Activated CD4-positive, alpha-beta T cell treated with anti-CD3 and anti-CD28 coated beads for 4 hours (primary cell): ENCODE measurements at regions not wholly inside any gene's neighbourhood (a gene's known extent, or its start where the extent isn't known, plus 50 kb on each side); places are given as distances from the start of the nearest gene placed in this dataset.

ENCODE experiments used
- DNase-seq, 2 donors: peaks; one replicate each; pipeline ENCODE4 v3.0.0-alpha.2; 2020

DNA sequence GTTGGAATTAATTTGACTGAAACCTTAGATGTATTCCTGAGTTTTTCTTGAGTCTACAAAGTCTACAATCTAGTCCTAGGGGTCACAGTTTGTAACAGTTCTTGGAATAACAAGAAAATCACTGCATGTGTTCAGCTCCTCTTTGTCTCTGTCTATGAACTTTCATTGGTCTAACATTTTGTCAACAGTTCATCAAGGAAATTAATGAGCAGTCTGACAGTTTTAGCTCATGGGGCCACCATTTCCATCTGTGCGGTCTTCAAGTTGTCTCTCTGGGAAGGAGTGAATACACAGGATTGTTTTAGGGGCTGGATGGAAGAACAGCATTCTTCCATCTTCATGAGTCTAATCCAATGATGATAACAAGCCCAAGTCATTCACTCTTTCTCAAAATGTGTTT, 276.4 kb downstream of the TMEM167A start:
- DNase-seq, result no peak

DNA sequence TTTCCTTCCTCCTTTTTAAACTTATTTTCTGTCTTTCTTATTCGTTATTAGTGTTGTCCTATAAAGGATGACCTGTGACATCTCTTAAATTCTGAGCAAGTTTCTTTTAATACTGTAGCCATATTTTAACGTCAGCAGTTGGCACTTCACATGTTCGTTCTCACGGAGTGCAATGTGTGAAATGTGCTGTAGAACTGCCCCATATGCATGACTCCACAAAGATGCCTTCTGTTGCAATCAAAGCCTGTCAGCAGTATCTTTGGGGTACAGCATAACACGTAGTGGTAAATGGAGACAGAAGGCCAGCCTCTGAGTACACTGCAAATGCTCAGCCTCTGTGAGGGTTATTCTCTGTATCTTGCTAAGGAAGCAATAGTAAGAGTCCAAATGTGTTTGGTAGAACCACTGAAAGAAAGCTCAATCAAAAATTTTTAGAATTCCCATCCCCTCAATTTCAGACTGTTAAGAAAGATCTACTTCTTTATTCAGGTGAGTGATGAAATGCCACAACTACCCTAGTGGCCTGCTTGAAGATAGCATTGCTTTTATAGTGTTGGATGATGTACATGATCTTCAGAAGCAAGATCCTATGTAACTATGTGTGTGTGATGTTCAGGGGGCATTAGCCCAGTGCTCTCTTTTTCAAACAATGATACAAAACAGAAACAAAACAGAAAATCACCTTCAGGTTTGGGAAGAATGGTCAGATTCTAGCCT, 277.7 kb downstream of the TMEM167A start:
- no peak for DNase-seq

- no peak for DNase-seq
Observed at GRCh38 chr5:82798676-82799075, 278.5 kb downstream of the TMEM167A start.

DNA sequence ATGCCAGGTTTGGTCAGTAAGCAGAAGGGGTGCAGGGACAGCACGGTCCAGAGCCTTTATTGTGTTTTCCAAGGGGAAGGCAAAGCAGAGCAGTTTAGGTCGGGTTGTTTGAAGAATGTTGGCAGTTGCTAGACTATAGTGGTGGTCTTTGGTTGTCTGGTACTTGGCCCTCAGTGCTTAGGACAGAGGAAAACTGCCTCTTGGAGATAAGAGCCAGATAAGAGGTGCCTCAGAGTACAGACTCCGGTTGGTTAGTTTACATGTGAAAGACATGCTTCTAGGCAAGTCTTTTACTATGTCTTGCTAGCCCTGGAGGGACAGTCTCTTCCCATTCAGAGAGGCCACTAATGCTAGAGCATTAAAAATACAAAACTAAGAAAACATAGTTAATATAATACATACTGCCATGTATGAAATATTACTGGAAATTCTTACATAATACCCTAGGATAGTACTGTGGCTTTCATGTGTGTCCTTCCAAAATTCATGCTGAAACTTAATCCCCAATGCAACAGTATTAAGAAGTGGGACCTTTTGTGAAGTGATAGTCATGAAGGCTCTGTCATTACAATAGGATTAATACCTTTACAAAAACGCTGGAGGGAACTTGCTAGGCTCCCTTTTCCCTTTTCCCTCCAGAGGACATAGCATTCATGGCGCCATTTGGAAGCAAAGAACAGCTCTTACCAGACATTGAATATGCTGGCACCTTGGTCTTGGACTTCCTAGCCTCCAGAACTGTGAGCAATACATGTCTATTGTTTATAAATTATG, 280.4 kb downstream of the TMEM167A start:
- no peak for DNase-seq

DNA sequence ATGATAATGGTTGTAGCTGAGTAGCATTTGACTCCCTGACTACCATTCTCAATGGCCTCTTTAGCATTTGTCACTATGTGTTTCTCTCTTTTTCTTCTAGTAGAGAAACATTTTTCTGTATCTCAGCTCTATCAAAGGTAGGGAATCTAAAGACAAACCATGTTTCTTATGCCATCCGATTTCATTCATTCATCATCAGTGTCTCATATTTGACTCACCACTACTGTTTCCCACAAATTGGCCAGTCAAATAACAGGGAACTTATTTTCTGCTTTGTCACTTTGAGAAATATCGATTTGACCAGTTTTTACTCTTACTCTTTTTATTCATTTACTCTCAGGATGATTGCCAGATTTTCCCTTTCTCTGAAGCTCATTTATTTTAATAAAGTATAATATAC, 282.3 kb downstream of the TMEM167A start:
- DNase-seq, result no peak

DNA sequence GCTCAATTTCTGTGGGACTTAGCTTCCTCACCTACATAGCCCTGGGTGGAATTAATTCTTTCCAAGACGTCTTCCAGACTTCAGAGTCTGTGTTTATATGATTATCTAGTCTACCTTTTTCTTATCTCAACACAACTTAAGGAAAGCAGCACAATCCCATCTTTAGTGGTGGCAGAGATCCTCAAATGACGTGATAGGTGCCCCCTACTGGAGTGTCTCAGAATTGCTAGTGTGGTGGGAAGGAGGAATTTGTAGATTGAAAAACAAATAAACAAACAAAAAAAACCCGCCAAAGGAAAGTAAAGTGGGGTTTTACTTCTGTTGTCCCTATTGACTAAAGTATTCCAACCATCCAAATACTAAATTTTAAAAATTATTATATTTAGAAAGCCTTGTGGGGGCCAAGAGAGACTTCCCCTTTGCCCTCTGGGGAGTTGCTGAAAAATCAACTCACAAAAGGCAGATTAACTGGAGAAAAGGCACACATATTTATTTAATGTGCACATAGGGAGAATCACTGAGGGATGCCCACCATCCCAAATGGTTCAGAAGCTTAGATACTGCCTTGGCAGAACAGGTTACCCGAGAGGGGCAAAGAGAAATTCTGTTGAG, 283.3 kb downstream of the TMEM167A start:
- peak; percentile 21 to 50 for DNase-seq

- DNase-seq, result no peak
Observed at GRCh38 chr5:82792096-82792495, 285.1 kb downstream of the TMEM167A start.

- DNase-seq, result no peak
Observed at GRCh38 chr5:82789095-82789494, 288.1 kb downstream of the TMEM167A start.

- no peak for DNase-seq
Observed at GRCh38 chr5:82786748-82787147, 290.4 kb downstream of the TMEM167A start.

DNA sequence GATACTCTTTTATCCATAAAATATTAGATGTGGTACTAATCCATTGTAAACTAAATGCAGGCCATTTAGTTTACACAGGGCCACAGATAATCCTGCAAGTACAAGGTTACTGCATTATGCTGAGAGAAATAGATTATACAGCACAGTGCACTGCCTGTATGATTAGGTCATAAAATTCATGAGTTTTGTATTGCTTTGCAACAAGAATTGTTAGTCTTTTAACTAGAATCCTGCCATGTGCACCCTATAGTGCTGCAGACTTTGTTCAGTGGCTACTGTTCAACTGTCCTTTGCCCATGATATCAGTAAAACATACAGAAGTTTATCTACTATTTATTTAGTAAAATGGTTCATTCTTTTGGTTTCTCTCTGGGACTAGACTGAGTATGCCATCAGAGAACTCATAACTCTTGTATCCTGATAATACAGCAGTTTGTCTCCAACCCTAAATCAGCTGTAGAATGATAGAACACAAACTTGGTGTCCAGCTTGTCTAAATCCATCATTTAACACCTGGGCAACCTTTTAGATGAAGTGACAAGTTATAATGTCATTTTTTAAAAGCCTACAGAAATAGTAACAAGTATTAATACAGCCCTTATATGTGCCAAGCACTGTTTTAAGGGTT, 291.2 kb downstream of the TMEM167A start:
- DNase-seq, result no peak

- DNase-seq, result no peak
Observed at GRCh38 chr5:82785456-82785855, 291.7 kb downstream of the TMEM167A start.

DNA sequence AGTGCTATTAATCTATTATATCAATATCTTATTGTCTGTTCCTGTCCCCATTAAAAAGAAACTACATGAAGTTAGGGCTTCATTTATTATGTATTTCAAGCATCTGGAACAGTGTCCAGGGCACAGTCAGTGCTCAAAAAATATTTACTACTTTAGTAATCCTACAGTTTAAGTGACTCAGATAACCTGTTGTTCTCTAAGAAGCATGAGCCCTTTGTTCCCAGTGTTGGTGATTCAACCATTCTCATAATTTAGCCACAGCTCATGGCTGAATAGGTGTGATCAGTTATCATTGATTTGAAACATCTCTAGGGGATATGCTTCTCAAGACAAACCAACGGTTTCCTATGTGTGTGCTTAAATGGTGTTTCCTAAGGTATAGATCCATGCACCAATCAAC, 292.7 kb downstream of the TMEM167A start:
- no peak for DNase-seq

DNA sequence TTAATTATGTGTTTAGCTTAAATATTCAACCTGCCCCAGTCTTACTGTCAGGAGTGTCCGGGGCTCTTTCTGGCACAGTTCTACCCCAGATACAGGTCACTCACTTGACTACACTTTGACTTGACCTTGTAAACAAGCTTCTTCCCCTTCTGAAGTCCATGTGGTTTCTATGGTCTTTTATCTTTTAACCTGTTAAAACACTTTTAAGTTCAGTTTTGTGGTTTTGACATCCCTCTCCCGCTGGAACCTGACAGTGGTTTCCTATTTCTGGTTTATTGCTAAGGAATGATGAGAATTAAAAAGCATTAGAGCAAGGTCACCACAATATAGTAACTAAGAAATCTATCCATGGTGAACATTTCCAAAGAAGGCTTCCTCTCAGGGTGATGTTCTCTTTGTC, 300.1 kb downstream of the TMEM167A start:
- no peak for DNase-seq

DNA sequence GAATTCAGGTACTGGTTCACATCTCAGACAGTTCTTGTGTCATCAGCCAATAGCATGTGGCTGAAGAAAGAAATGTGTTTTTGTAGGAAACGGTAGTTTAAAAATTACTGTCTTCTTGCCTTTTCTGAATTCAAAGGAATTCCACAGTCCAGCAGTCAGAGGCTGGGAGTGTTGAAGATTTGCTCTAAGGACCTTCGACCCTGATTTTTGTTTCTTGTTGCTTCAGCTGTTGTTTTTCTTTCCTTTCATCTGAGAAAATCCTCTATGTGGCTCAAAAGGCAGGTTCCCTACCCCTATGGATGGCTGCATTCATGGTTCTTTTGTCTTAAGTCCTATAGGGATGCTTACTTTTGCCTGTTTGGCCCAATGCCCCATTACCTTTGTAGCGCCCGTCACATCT, 304.9 kb downstream of the TMEM167A start:
- DNase-seq, result no peak

DNA sequence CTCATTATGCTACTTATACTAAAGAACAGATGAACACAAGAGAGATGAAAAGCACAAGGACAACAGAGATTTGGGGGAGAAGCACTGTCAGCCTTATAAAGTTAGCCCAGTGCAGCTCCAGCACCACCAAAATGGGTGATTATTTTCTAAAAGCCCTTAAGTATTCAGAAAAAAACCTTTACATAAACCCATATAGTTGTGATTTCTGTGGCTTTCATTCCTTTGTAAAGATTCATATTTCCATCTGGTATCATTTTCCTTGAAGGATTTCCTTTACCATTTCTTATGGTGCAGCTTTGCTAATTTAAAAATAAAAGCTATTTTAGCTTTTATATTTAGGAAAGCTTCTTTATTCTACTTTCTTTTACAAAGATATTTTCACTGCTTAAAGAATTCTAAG, 311.0 kb downstream of the TMEM167A start:
- DNase-seq, result no peak

- DNase-seq, result no peak
Observed at GRCh38 chr5:82765765-82766164, 311.4 kb downstream of the TMEM167A start.

DNA sequence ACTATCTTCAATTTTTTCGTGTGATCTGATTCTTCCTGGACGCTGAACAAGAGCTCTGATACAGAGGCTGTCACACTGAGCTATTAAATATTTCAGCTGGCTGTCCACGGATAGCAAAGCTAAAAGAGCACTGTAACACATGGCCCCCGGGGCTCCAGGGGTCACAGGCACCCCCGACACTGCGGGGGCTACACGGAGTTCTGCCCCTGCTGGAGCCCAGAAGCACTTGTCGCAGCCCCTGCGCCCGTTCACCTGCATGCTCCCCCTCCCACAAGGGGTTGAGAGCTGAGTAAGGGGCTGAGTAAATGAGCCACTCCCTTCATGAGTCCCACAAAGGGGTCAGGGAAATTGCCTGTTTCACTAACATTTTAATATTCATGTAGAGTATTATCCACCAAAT, 316.3 kb downstream of the TMEM167A start:
- DNase-seq, result no peak

DNA sequence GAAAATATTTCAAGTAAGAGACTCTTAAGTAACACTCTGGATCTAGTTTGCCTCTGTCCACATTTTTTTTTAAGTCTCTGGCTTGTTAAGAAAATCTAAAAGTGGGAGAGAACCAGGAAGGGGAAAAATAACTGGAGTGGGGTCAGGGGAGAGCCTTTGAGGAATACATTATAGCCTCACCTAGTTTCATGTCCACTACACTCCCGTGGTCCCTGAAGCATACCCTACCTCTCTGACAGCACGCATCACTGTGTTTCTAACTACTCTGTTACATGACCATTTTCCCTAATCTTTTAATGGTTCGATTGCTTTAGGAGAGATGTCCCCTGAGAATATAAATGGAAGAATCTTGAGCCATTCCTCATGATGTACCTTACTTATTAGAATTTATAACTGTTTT, 318.3 kb downstream of the TMEM167A start:
- DNase-seq, result no peak

GRCh38 chr5:82754759-82755158, 322.4 kb downstream of the TMEM167A start:
- DNase-seq, result no peak

DNA sequence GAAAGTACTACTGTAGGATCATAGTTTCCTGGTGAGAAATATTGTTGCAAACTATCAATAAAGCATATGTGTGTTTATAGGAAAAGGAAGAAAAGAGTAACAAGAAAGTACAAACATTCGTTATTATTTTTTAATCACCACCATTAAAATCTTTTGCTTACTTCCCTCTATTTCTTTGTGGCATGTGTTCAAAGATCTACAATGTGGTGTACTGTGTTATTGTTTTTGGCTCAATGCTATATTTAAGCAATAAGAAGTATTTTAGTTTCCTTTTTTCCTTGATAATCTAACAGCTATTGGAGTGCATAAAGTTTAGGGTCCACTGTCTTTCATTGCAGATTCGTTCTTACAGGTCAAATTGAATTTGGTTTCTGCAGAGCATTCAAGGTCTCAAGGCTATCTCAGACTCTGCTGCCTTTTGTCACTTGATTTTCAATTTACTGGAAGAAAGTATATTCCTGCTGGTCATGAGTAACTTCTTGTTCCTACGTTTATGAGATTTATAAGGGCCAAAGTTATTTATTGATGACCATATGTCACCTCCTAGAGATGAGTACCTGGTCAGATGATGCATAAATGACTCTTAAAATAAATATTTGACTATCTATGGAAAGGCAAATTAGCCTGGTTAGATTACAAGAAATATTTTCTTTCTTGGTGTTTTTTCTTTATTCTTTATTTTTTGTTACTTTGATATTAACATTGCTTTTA, 323.0 kb downstream of the TMEM167A start:
- no peak for DNase-seq

DNA sequence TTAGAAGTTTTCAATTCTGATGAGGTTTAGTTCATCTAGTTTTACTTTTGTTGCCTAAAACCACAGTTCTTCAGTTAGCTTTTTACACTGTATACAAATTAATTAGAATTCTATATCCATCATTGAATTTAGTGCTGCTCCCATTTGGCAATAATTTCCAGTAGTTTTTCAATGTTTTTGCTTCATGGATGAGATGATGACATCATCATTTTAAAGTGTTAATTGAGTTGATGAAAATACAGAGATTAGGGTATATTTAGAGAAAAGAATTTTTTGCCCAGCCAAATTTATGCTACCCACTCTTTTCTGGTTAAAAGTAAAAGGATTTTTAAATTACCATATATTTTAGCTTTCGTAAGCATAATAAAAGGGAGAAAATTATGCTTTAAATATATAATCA, 323.8 kb downstream of the TMEM167A start:
- no peak for DNase-seq

GRCh38 chr5:82749461-82749820, 327.8 kb downstream of the TMEM167A start:
- no peak for DNase-seq
